NCI-H2029 treated with DMSO at 0.1 percent for 48 hours (cell line): ENCODE measurements at regions not wholly inside any gene's neighbourhood (a gene's known extent, or its start where the extent isn't known, plus 50 kb on each side); places are given as distances from the start of the nearest gene placed in this dataset.
"Not testable (repeated sequence)": the region's sequence is repeated elsewhere in the genome, so short reads cannot be mapped to it uniquely, and the experiment has no call there.

Experiments
- DNase-seq: peaks from one replicate; lab custom pipeline; 2025; lab: John Stamatoyannopoulos, UW

- DNase-seq = no peak
Measured at GRCh38 chr12:20044351-20044750, 324.0 kb upstream of the PDE3A start.

- no peak for DNase-seq
Measured at GRCh38 chr12:20044846-20045245, 323.5 kb upstream of the PDE3A start.

- DNase-seq = no peak
Measured at GRCh38 chr12:20047901-20048300, 320.4 kb upstream of the PDE3A start.

GRCh38 chr12:20050221-20050620 is 318.1 kb upstream of the PDE3A start:
- DNase-seq = no peak

- no peak for DNase-seq
Measured at GRCh38 chr12:20053782-20054181, 314.6 kb upstream of the PDE3A start.

- no peak for DNase-seq
Measured at GRCh38 chr12:20055856-20056255, 312.5 kb upstream of the PDE3A start.

GRCh38 chr12:20057398-20057797 is 310.9 kb upstream of the PDE3A start:
- no peak for DNase-seq

- DNase-seq = no peak
Measured at GRCh38 chr12:20063116-20063515, 305.2 kb upstream of the PDE3A start.

- DNase-seq = no peak
Measured at GRCh38 chr12:20077618-20078017, 290.7 kb upstream of the PDE3A start.

GRCh38 chr12:20089077-20089476 is 279.3 kb upstream of the PDE3A start:
- DNase-seq = no peak

GRCh38 chr12:20093190-20093810 is 275.0 kb upstream of the PDE3A start:
- DNase-seq = not testable (repeated sequence)

GRCh38 chr12:20096430-20096829 is 271.9 kb upstream of the PDE3A start:
- no peak for DNase-seq

- no peak for DNase-seq
Measured at GRCh38 chr12:20097626-20098025, 270.7 kb upstream of the PDE3A start.

- no peak for DNase-seq
Measured at GRCh38 chr12:20099395-20100183, 268.7 kb upstream of the PDE3A start.

- no peak for DNase-seq
Measured at GRCh38 chr12:20101046-20101445, 267.3 kb upstream of the PDE3A start.

- no peak for DNase-seq
Measured at GRCh38 chr12:20105943-20106342, 262.4 kb upstream of the PDE3A start.

- no peak for DNase-seq
Measured at GRCh38 chr12:20109676-20110075, 258.7 kb upstream of the PDE3A start.

GRCh38 chr12:20115371-20115770 is 253.0 kb upstream of the PDE3A start:
- not testable (repeated sequence) for DNase-seq

GRCh38 chr12:20119596-20120402 is 248.5 kb upstream of the PDE3A start:
- no peak for DNase-seq

- no peak for DNase-seq
Measured at GRCh38 chr12:20120403-20120725, 248.0 kb upstream of the PDE3A start.

- DNase-seq = no peak
Measured at GRCh38 chr12:20122274-20122673, 246.1 kb upstream of the PDE3A start.

GRCh38 chr12:20123465-20123864 is 244.9 kb upstream of the PDE3A start:
- no peak for DNase-seq

- no peak for DNase-seq
Measured at GRCh38 chr12:20125276-20125798, 243.0 kb upstream of the PDE3A start.
